Bronchial epithelial cell (primary cell): ENCODE measurements at regions not wholly inside any gene's neighbourhood (a gene's known extent, or its start where the extent isn't known, plus 50 kb on each side); places are given as distances from the start of the nearest gene placed in this dataset.

ENCODE experiments used
- DNase-seq: peaks from one replicate; pipeline ENCODE4 v3.0.0-alpha.2; 2010; ENCODE audit warnings: low read depth
- FAIRE-seq: peaks from 2 replicates; lab custom pipeline; 2011; peaks lifted over from hg19 to GRCh38; lab: Jason Lieb, UNC
- H3K27me3 ChIP-seq: 2 replicates; pipeline ENCODE4 v1.5.1; 2011; ENCODE audit warnings: low read length; ENCODE audit not compliant: control insufficient read depth, insufficient read depth
- H3K36me3 ChIP-seq: 2 replicates; pipeline ENCODE4 v1.5.1; 2011; ENCODE audit warnings: low read length; ENCODE audit not compliant: control insufficient read depth, insufficient read depth
- H3K4me3 ChIP-seq: 2 replicates; pipeline ENCODE4 v1.5.1; 2011; ENCODE audit warnings: mild to moderate bottlenecking, low read depth, low read length, control low read depth
- CTCF ChIP-seq: IDR thresholded peaks from 2 replicates; pipeline ENCODE4 v1.5.1; 2011; ENCODE audit warnings: mild to moderate bottlenecking, moderate library complexity, low read length, control low read depth, inconsistent platforms; ENCODE audit not compliant: insufficient read depth, severe bottlenecking

- DNase-seq (peak; percentile 57), FAIRE-seq (no peak)
- no peak for TF ChIP-seq CTCF
- no peak overlapping the region for H3K4me3 ChIP-seq
- H3K27me3 ChIP-seq, result no peaks in the 10 kb centered on the region
- no peaks in the 10 kb centered on the region for H3K36me3 ChIP-seq
These were observed 57.2 kb upstream of the ANK3 start for GRCh38 chr10:60446851-60447250.

- Histone ChIP-seq H3K27me3 (no peaks in the 10 kb centered on the region), H3K36me3 (no peaks in the 10 kb centered on the region), H3K4me3 (no peak overlapping the region)
- TF ChIP-seq CTCF, result no peak
- FAIRE-seq (no peak), DNase-seq (no peak)
These were observed 56.6 kb upstream of the ANK3 start for GRCh38 chr10:60446070-60446833.

- TF ChIP-seq CTCF, result peak; percentile 27
- DNase-seq, result peak; percentile 52
- no peaks in the 10 kb centered on the region for H3K27me3 ChIP-seq
- FAIRE-seq, result no peak
- H3K36me3 ChIP-seq, result no peaks in the 10 kb centered on the region
- H3K4me3 ChIP-seq, result no peak overlapping the region
These were observed 54.9 kb upstream of the ANK3 start for GRCh38 chr10:60444494-60445064.

GRCh38 chr10:60443346-60443745 lies 53.7 kb upstream of the ANK3 start:
- no peak for FAIRE-seq
- no peaks in the 10 kb centered on the region for H3K36me3 ChIP-seq
- H3K27me3 ChIP-seq, result no peaks in the 10 kb centered on the region
- no peak overlapping the region for H3K4me3 ChIP-seq
- TF ChIP-seq CTCF, result no peak
- DNase-seq, result no peak

GRCh38 chr10:60441515-60441914 lies 51.8 kb upstream of the ANK3 start:
- H3K27me3 ChIP-seq, result no peaks in the 10 kb centered on the region
- H3K36me3 ChIP-seq, result no peaks in the 10 kb centered on the region
- DNase-seq (peak; percentile 40), FAIRE-seq (no peak)
- TF ChIP-seq CTCF, result no peak
- H3K4me3 ChIP-seq, result no peak overlapping the region

GRCh38 chr10:60439641-60440040 lies 50.0 kb upstream of the ANK3 start:
- no peak overlapping the region for H3K4me3 ChIP-seq
- DNase-seq, result no peak
- no peak for FAIRE-seq
- H3K36me3 ChIP-seq, result no peaks in the 10 kb centered on the region
- TF ChIP-seq CTCF, result no peak
- no peaks in the 10 kb centered on the region for H3K27me3 ChIP-seq
